Adrenal gland (tissue), 9 donors: ENCODE measurements at regions not wholly inside any gene's neighbourhood (a gene's known extent, or its start where the extent isn't known, plus 50 kb on each side); places are given as distances from the start of the nearest gene placed in this dataset.

Experiments used
- DNase-seq, 7 donors: peaks; one replicate each; pipeline ENCODE4 v3.0.0-alpha.2; 2019 to 2020
- H3K27ac ChIP-seq, 5 donors: fragments of 200-600 bp; sonication (generic) in 4 of 5; 1 replicate in 3 of 5; 2 replicates in 2 of 5; pipeline versions ENCODE4 v1.5.1 to v1.8.0; 2016 to 2020; ENCODE audit warnings: mild to moderate bottlenecking in 1 of 5
- H3K27me3 ChIP-seq: fragments of 200-600 bp; 2 replicates; pipeline ENCODE4 v1.8.0; 2021
- H3K36me3 ChIP-seq, 2 donors: fragments of 200-600 bp; replicated peaks in 1 of 2; 1 replicate in 1 of 2; 2 replicates in 1 of 2; pipeline versions ENCODE4 v1.5.1 to v1.8.0; 2018 to 2022
- H3K4me1 ChIP-seq, 2 donors: fragments of 200-600 bp; replicated peaks in 1 of 2; 1 replicate in 1 of 2; 2 replicates in 1 of 2; pipeline versions ENCODE4 v1.5.1 to v1.8.0; 2018 to 2021
- H3K4me3 ChIP-seq, 4 donors: fragments of 200-600 bp; sonication (generic) in 3 of 4; one replicate each; pipeline ENCODE4 v1.5.1; 2016 to 2018
- H3K9me3 ChIP-seq, 3 donors: fragments of 200-600 bp; sonication (generic) in 1 of 3; replicated peaks in 1 of 3; 1 replicate in 2 of 3; 2 replicates in 1 of 3; pipeline versions ENCODE4 v1.5.1 to v1.8.0; 2016 to 2021
- POLR2A ChIP-seq, 2 donors: fragments of 450-650 bp; IDR thresholded peaks; one replicate each; pipeline ENCODE4 v1.6.1; 2017; ENCODE audit warnings: antibody characterized with exemption in 2 of 2, mild to moderate bottlenecking in 2 of 2, moderate library complexity in 1 of 2
- WGBS, 4 donors: extraction: QIAGEN DNeasy Blood & Tissue Kit in 2 of 4; methylation state at CpG; one replicate each; pipeline versions ENCODE4 v1.1.5 to v1.1.7; 2013 to 2017; 5-methylcytosine and 5-hydroxymethylcytosine counted together
- intact Hi-C, 2 donors: fragments of 100-400 bp; cut with DNase I; formaldehyde crosslinking; loops; one replicate each; pipeline versions ENCODE4 v1.14.1 to v1.15.0; 2022 to 2023
- TF ChIP-seq, protein P1 (sequence below), 6 experiments: fragments of 450-650 bp in 4 of 6; fragments of 200-600 bp in 2 of 6; sonication (generic) in 1 of 6; IDR thresholded peaks; 1 replicate in 5 of 6; 2 replicates in 1 of 6; pipeline versions ENCODE4 v1.5.1 to v1.8.0; 2016 to 2021; ENCODE audit warnings: antibody characterized with exemption in 6 of 6, mild to moderate bottlenecking in 2 of 6, moderate library complexity in 1 of 6
- donor health status: healthy with polysubstance abuse.
- donor health status: Bipolar disorder and iron deficiency.
- donor health status: DM: yes; HTN: yes; CAD: no.
- donor health status: DM: no; HTN: no; CAD: no.
- donor health status: DM: no; HTN: no; CAD: no.

DNA sequence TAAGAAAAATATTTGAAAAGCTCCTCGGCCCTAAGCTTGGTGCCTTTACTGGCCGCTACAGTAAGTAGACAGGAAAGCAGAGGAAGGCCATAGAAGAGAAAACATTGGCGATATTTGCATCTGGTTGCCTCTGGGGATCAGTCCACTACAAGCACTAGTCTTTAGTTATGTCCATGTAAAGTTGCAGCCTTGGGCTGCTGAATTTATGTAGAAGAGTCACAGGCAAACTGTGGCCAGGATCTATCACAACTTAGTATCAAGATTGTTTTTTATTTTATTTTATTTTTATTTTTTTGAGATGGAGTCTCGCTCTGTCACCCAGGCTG, 228.7 kb upstream of the CAMK1G start:
- WGBS, 4 donors = 77 to 85% (median 79%) methylated on average over 4 of the region's 4 CpGs
- intact Hi-C loops = loop anchor here (5.0 to 10.0 kb wide), 3 partner anchors 100 to 150 kb away; no protein-coding TSS in a partner anchor

GRCh38 chr1:209355415-209355814, 228.1 kb upstream of the CAMK1G start:
- intact Hi-C loops = loop anchor here (10.0 kb wide), 2 partner anchors 101 to 151 kb away; no protein-coding TSS in a partner anchor
- Histone ChIP-seq H3K4me3 (no peak overlapping the region), H3K36me3 (no peaks in the 10 kb centered on the region), H3K4me1 (no peaks in the 10 kb centered on the region), H3K9me3 (no peaks in the 10 kb centered on the region), H3K27ac (no peak overlapping the region), H3K27me3 (no peaks in the 10 kb centered on the region)
- 76 to 86% (median 81%) methylated on average over 4 of the region's 4 CpGs for WGBS, 4 donors
- no peak for DNase-seq
- TF ChIP-seq POLR2A (IDR thresholded peaks at IDR 0.05) = no peak
- TF ChIP-seq, protein P1, sequence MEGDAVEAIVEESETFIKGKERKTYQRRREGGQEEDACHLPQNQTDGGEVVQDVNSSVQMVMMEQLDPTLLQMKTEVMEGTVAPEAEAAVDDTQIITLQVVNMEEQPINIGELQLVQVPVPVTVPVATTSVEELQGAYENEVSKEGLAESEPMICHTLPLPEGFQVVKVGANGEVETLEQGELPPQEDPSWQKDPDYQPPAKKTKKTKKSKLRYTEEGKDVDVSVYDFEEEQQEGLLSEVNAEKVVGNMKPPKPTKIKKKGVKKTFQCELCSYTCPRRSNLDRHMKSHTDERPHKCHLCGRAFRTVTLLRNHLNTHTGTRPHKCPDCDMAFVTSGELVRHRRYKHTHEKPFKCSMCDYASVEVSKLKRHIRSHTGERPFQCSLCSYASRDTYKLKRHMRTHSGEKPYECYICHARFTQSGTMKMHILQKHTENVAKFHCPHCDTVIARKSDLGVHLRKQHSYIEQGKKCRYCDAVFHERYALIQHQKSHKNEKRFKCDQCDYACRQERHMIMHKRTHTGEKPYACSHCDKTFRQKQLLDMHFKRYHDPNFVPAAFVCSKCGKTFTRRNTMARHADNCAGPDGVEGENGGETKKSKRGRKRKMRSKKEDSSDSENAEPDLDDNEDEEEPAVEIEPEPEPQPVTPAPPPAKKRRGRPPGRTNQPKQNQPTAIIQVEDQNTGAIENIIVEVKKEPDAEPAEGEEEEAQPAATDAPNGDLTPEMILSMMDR (IDR thresholded peaks at IDR 0.05) = no peak

More for the DNA sequence above, 228.7 kb upstream of the CAMK1G start:
- TF ChIP-seq, protein P1 (IDR thresholded peaks at IDR 0.05) = no peak
- no peak for TF ChIP-seq POLR2A (IDR thresholded peaks at IDR 0.05)
- Histone ChIP-seq H3K27ac (no peak overlapping the region), H3K4me1 (no peaks in the 10 kb centered on the region), H3K36me3 (no peaks in the 10 kb centered on the region), H3K9me3 (no peaks in the 10 kb centered on the region), H3K27me3 (no peaks in the 10 kb centered on the region), H3K4me3 (no peak overlapping the region)
- DNase-seq = no peak

- H3K9me3 ChIP-seq = no peaks in the 10 kb centered on the region
- TF ChIP-seq POLR2A (IDR thresholded peaks at IDR 0.05) = no peak
- TF ChIP-seq, protein P1 (IDR thresholded peaks at IDR 0.05) = no peak
- H3K36me3 ChIP-seq = no peaks in the 10 kb centered on the region
- no peak for DNase-seq
- no peaks in the 10 kb centered on the region for H3K4me1 ChIP-seq
- no peak overlapping the region for H3K27ac ChIP-seq
- H3K4me3 ChIP-seq = no peak overlapping the region
- 80 to 90% (median 87%) methylated on average over 6 of the region's 6 CpGs for WGBS, 4 donors
- no peaks in the 10 kb centered on the region for H3K27me3 ChIP-seq
- intact Hi-C loops = loop anchor here (10.0 kb wide), 2 partner anchors 102 to 152 kb away; no protein-coding TSS in a partner anchor
Observed at GRCh38 chr1:209356976-209357377, 226.5 kb upstream of the CAMK1G start.

DNA sequence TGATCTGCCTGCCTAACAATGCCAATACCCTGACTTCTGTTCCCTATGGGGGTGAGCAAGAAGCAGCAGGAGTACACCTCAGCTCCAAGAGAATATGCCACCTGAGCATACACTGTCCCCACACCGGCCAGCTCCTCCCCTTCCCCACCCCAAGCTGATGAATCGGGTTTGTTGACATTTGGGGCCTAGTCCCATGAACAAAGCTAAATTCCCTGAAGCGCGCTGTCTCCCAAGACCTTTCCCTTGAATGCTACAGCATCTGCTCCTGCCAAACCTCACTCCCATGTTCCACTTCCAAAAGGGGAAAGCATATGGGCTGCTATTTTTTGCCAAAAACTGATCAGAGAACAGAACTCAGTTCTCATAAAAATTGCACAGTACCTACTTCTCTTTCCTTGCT, 220.4 kb upstream of the CAMK1G start:
- H3K36me3 ChIP-seq = no peaks in the 10 kb centered on the region
- H3K27ac ChIP-seq = no peak overlapping the region
- intact Hi-C loops = no loop called here
- H3K4me1 ChIP-seq = no peaks in the 10 kb centered on the region
- TF ChIP-seq, protein P1 (IDR thresholded peaks at IDR 0.05) = no peak
- no peak for TF ChIP-seq POLR2A (IDR thresholded peaks at IDR 0.05)
- no peaks in the 10 kb centered on the region for H3K27me3 ChIP-seq
- H3K4me3 ChIP-seq = no peak overlapping the region
- WGBS, 4 donors = 74 to 85% (median 77%) methylated on average over 4 of the region's 4 CpGs
- DNase-seq = no peak
- H3K9me3 ChIP-seq = no peaks in the 10 kb centered on the region
